ENCODE measurements at regions not wholly inside any gene's neighbourhood (a gene's known extent, or its start where the extent isn't known, plus 50 kb on each side); places are given as distances from the start of the nearest gene placed in this dataset.

DNA sequence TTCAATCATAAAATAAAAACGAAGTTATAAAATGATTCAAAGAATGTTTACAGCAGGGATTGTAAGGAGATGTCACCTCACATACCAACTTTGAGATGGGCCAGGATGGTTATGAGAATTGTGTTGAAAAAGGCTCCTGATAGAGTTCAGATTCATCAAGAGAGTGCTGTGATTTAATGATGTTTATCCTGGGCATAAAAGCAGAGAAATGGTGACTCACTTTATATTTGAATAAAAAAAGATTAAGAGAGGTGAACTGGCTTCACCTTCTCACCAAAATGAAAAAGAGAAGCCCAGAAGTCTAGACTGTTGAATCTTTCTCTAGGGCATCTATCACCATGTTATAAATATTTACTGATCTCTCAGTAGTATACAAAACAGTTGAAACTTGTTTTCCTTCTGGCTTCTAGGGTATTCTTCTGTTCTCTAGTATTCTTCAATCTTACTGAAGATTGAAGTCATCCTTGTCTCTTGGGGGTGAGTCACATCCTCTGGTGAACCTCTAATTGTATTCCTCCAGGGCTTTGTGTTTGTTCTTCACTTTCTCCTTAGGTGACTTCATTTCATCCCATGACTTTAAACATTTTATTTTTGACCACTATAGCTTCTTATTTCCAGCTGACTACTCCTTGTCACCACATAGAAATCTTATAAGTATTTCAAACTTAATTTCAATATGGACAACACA is 1237.3 kb upstream of the C9orf72 start:
- no peak for ATAC-seq (ENCODE audit: low FRiP score)
- TF ChIP-seq, protein P1, sequence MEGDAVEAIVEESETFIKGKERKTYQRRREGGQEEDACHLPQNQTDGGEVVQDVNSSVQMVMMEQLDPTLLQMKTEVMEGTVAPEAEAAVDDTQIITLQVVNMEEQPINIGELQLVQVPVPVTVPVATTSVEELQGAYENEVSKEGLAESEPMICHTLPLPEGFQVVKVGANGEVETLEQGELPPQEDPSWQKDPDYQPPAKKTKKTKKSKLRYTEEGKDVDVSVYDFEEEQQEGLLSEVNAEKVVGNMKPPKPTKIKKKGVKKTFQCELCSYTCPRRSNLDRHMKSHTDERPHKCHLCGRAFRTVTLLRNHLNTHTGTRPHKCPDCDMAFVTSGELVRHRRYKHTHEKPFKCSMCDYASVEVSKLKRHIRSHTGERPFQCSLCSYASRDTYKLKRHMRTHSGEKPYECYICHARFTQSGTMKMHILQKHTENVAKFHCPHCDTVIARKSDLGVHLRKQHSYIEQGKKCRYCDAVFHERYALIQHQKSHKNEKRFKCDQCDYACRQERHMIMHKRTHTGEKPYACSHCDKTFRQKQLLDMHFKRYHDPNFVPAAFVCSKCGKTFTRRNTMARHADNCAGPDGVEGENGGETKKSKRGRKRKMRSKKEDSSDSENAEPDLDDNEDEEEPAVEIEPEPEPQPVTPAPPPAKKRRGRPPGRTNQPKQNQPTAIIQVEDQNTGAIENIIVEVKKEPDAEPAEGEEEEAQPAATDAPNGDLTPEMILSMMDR (IDR thresholded peaks at IDR 0.05): no peak

DNA sequence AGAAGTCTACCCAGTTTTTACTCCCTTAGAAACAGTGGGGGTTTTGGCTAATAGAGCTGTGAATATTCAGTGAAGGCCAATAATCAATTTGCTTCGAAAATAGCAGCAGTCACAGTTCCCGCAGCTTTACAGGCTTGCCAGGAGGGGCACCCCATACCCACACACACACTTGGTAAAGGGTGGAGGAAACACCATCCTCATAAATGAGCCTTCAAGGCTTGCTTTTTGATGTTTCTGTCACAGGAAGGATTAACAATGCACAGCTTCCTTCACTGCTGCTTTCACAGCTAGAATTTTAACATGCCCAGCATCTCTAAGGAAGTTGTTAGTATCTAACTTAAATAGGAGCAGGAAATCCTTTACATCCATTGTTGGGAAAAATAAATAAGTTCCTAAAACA is 1247.5 kb upstream of the C9orf72 start:
- DNase-seq (ENCODE audit: low spot score) (no peak), ATAC-seq (ENCODE audit: low FRiP score) (no peak)
- TF ChIP-seq, protein P1 (IDR thresholded peaks at IDR 0.05): no peak

More for the DNA sequence above, 1237.3 kb upstream of the C9orf72 start:
- no peak for DNase-seq (ENCODE audit: low spot score)

DNA sequence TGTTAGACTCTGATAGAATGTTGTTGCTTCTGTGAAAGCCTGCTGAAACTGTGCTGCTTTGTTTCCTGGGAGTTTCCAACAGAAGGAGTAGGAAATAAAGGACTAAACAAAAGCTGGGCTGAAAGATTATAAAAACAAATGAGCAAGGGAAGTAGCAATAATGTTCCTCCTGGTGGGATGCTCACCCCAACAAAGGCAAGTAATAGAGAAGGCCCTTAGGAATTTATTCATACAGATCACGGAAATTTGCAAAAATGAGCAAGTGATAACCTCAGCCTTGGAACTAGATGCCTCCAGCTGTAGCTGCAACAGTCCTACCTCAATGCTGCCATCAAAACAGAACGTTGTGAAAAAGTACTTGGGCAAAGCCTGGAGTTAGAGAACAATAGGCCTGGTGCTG is 1248.0 kb upstream of the C9orf72 start:
- ATAC-seq (ENCODE audit: low FRiP score): no peak
- DNase-seq (ENCODE audit: low spot score): no peak
- TF ChIP-seq, protein P1 (IDR thresholded peaks at IDR 0.05): no peak

DNA sequence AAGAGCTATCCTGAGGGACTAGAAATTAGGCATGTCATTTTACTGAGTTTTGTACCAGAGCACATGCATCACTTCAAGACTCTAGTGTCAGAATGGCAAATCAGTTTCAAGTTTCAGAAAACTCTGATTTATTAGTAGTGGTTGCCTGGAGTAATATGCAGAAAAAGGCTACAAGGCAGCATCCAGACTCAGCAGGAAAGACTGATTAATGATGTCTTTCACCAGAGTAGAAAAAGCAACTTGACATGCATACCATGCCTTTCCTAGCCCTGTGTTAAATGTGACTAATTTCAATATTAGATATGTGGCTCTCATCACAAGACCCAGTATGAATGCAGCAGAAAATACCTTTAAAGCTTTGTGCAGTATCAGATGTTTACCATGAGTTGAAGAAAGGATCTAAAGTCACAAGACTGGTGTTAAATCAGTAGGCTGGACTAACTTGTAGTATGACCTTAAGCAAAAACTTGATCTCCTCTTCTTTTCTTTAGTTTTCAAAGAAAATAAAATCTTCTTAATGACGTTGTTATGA is 1251.2 kb upstream of the C9orf72 start:
- no peak for ATAC-seq (ENCODE audit: low FRiP score)
- DNase-seq (ENCODE audit: low spot score): no peak
- TF ChIP-seq, protein P1 (IDR thresholded peaks at IDR 0.05): no peak

DNA sequence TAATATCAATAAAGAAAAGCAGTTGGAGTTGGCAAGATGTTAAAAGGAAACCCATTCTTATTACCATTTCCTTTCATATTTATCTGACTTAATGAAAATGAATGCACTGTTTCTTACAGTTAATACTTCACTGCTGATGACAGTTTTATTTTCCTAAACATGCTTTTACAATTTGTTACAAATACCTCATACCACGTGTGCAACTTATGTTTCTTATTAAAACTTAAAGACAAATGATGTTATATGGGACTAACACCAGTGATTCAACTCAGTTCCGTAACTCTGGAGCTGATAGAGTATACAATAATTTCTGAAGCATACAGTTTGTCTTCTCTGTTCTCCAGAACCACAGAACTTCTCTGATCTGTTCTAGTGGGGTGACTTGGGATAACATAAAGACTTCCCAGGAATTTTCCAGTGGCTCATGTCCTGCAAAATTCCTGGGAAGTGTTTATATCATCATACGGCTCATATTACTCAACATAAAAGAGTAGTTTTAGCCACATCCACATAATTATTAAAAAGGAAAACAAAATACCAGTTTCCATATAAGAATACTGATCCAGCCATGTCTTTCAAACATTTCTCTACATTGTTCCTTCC is 1259.0 kb upstream of the C9orf72 start:
- no peak for ATAC-seq (ENCODE audit: low FRiP score)
- TF ChIP-seq, protein P1 (IDR thresholded peaks at IDR 0.05): no peak
- no peak for DNase-seq (ENCODE audit: low spot score)

DNA sequence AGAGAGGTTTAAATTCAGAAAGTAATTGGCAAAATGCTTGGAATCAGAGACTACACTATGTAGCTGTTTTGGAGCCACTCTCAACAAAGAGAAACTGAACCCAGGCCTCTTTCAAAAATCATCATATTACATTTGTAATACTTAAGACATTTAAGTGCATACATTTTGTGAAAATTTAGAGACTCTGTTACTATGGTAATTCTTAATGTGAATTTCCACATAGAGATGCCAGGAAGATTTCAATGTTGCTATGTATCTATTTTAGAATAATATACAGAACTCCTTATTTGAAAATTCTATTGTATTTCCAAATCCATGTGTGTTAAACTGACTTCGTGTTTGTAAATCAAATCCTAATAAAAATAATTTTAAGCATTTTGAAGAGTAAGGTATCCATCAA is 1260.9 kb upstream of the C9orf72 start:
- ATAC-seq (ENCODE audit: low FRiP score) (no peak), DNase-seq (ENCODE audit: low spot score) (no peak)
- TF ChIP-seq, protein P1 (IDR thresholded peaks at IDR 0.05): no peak
